HG03439 (cell line): ENCODE measurements at regions not wholly inside any gene's neighbourhood (a gene's known extent, or its start where the extent isn't known, plus 50 kb on each side); places are given as distances from the start of the nearest gene placed in this dataset.

Experiments
- ATAC-seq: cut with Tn5 transposase; IDR thresholded peaks from one replicate; pipeline ENCODE4 v1.9.1; 2021; ENCODE audit warnings: mild to moderate bottlenecking, moderate library complexity; ENCODE audit not compliant: unreplicated experiment

DNA sequence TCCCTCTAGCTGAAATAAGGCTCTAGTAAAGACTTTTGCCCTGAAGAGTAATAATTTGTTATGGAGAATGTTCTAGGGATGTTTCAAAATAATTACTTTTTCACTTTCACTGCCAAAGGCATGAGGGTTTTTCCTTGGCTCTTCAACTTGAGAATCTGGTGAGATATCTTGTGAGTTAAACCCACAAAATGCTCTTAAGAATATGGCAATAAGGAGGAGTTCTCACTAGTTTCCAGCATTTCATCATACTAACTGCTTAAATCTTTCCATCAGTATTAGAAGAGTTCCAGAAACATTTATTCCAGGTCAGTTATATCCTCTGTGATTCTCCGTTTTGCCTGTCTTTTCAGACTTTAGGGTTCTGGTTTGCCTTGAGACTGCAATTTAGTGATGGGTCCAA lies 785.6 kb upstream of the GJE1 start:
- no peak for ATAC-seq

DNA sequence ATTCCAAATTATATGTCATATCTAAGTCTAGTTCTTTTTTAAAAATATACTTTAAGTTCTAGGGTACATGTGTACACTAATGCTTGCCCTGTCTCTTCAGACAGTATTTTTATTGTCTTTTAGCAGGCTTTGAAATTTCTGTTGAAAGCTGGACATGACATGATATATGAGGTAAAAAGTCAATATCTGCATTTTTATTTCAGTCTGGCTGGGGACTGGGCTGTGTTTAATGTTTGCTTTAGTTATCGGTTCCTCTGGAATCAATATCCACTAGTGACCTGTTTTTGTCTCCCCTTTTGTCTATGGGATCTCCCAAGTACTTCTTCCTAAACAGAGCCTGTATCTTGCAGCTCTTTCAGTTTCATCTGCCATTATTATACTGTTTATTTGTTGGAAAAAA lies 786.2 kb upstream of the GJE1 start:
- no peak for ATAC-seq

DNA sequence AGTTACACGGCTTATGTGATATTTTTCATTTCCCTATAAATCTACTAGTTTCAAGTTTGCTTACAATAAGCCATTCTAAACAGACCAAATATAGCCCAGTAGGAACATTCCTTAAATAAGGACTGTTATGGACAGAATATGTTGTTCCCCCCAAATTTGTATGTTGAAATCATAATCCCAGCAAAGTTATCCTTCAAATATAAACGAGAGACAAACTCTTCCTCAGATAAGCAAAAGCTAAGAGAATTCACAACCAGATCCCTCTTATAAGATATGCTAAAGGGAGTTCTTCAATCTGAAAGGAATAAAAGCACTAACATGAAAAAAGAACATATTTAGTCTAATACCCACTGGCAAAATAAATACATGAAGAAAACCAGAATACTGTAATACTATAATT lies 795.5 kb upstream of the GJE1 start:
- no peak for ATAC-seq

DNA sequence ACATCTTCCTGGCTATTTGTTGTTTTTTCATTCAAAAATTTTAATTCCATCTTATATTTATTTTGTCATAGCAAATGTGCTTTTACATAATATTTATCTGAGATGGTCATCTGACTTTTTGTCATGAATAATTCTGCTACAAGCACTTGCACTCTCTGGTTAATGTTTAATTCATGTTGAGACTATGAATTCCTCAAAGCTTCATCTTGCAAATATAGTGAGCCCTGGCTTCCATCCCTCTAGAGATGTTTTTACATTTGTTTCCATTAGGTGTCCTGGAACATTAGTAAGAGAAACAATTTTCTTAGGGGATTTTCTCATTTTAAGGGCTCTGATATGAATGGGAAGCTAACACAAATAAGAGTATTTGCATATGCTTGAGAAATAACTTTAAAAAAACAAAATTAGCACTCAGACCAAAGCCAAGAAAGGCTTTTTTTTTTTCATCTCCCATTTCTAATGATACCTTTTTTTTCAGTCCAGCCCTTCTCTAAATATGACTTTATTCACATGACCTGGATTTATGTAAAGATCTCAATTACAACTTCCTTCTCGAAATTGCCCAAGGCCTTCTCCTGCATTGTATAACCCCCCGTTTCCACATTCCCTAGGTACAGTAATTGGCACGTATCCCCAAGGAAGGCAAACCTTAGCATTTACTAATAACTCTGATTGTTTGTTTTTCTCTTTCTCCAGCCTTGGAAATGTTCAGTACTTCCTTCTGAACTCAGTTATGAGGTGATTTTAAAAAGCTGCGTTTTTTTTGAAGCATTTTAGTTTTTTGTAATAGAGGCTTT lies 797.0 kb upstream of the GJE1 start:
- no peak for ATAC-seq

DNA sequence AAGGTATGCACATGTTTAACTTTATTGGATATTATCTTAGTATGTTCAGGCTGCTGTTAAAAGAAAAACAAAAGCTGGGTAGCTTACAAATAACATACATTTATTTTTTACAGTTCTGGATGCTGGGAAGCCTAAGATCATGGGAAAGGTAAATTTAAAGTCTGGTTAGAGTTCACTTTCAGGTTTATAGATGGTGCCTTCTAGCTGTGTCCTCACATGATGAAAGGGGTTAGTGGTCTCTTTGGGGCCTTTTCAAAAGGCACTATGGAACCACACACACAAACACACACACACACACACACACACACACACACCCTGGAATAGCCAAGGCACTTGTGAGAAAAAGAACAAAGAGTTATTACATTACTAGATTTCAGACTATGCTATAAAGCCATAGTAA lies 805.8 kb upstream of the GJE1 start:
- ATAC-seq, result no peak

DNA sequence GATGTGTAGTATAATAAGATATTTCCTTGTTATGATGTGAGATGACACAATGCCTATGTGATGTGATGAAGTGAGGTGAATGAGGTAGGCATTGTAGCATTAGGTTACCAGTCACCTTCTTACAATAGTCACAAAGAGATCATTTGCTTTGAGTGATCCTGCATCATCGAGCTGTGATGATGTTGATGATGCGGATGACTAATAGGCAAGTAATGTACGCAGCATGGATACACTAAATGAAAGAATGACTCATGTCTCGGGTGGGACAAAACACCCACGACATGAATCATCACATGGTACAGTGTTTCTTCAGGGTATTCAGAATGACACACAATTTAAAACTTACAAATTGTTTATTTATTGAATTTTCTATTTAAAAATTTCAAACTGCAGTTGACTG lies 806.3 kb upstream of the GJE1 start:
- peak; percentile 88 for ATAC-seq

DNA sequence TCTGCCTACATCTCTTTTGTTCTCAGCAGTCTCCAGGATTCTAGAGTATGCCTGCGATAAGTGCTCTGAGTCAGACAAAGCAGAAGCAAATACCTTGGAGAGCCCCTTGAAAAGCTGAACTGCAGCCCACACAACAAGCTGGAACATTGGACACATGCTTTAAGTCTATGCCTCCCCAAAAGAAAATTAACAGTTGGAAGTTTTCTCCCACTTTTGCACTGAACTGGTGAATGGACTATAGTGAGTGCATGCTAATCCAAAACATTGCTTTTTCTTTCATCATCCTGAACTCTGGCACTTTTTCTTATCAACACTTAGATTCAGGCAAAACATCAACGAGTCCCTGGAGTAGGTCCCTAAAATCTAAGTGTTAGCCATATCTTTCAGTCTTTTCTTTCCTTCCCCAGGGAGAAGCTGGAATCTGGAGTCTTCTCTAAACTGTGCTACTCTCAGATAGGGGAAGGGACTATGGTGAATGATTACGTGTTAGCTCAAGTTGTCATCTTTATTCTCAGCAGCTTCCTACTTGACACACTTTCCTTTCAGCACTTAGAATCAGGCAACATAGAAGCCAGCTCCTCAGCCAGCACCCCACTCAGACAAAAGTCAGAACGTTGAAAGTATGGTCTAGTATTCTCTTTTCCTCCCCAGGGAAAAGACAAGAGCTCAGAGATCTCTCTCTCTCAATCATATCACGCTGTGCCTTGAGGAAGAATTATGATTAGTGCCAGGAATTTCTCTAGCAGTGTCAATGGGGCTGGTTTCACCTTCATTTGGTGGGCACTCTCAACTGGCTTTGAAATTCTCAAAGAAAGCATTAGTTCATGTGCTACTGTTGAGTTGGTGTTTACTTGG lies 811.0 kb upstream of the GJE1 start:
- ATAC-seq, result no peak

DNA sequence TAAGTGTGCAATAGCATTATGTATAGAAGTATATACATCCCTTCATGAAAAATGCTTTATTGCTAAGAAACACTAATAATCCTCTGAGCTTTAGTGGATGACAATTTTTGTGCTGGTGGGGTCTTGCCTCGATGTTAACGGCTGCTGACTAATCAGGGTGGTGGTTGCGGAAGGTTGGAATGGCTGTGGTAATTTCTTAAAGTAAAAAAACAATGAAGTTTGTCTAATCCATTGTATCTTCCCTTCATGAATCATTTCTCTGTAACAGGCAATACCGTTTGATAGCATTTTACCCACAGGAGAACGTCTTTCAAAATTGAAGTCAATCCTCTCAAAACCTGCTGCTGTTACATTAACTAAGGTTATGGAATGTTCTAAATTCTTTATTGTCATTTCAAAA lies 816.5 kb upstream of the GJE1 start:
- ATAC-seq, result no peak

DNA sequence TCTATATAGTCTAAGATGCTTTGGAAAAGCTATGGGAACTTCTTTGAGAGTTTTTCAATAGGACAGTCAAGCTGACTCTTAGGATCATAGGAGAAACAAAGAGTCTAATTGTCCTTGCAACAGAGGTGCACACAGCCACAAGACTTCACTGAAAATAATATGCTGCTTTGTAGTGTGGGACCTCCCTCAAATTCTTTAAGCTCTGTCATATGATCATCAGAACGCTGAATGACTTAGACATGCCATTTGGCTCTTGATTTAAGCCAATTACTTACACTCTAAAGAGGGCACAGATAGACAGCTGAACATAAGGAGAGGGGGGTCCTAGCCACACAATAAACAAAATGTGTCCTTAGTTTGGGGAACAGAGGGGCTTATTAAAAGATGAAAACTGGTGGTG lies 818.7 kb upstream of the GJE1 start:
- ATAC-seq, result no peak

DNA sequence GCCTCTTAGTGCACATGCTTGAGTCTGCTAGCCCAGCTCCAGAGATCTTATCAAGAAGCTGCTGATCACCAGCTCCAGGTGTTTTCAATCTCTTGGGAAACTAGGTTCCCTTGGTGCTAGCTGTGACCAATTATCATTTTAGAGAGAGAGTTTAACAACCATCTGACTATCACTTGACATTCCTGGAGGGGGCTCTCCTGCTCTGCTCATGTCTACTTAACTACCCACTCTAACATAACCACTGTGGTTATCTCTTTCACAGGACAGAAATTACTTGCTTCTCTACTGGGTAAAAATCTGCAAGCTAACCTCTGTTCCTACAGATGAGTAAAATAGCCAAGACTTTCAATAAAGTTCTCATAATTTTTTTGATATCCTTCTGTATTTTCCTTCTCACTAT lies 823.4 kb upstream of the GJE1 start:
- no peak for ATAC-seq

DNA sequence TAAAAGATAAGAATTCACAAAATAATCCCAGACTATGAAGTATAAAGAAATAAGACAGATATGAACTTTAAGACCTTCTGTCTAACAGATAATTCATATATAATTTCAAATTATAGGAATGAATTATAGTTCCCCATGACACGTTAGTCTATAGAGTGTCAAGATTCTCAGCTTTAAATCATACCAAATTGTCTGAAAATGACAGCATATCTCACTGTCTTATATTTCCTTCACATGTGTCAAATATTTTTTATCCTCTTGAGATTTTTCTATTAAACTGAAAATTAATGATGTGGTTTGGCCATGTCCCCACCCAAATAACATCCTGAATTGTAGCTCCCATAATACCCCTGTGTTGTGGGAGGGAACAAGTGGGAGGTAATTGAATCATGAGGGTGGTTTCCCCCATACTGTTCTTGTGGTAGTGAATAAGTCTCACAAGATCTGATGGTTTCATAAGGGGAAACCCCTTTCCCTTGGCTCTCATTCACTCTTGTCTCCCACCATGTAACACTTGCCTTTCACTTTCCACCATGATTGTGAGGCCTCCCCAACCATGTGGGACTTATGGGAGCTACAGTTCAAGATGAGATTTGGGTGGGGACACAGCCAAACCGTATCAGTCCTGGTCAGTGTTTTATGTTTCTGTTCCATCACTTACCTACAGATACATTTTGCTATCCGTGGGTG lies 825.3 kb upstream of the GJE1 start:
- no peak for ATAC-seq

DNA sequence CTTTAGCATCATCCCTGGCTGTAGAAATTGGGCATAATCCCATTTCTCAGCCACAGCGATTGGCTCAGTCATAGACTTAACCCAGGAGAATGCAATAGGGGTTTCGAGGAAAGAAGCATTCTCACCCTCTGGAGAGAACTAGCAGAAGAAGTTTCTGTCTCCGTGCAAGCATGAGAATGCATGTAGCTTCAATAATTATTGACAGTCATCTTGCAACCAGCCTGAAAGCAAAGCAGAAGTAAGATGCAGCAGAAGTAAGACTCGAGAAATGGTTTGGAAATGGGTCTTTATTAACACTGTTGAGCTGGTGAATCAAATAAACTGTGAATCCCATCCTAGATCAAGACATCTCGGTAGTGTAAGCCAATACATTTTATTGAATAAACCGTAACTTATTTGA lies 828.8 kb upstream of the GJE1 start:
- no peak for ATAC-seq

DNA sequence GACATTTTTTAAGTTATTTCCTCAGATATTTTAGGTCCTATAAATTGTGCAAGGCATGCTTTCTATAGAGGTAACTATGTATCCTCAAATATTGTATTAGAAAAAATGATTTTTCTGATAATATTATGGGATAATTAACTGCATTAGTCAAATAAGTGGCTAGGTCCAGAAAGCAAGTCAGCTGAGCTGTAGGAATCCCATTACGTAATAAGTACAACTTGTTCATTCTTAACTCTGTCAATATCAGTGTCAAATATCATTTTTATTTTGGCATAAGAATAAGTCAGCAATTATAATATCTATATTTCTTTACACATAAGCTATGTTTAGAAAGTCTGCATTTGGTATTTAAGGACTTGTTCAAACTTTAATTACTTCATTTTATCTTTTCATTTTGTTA lies 830.9 kb upstream of the GJE1 start:
- ATAC-seq, result no peak

DNA sequence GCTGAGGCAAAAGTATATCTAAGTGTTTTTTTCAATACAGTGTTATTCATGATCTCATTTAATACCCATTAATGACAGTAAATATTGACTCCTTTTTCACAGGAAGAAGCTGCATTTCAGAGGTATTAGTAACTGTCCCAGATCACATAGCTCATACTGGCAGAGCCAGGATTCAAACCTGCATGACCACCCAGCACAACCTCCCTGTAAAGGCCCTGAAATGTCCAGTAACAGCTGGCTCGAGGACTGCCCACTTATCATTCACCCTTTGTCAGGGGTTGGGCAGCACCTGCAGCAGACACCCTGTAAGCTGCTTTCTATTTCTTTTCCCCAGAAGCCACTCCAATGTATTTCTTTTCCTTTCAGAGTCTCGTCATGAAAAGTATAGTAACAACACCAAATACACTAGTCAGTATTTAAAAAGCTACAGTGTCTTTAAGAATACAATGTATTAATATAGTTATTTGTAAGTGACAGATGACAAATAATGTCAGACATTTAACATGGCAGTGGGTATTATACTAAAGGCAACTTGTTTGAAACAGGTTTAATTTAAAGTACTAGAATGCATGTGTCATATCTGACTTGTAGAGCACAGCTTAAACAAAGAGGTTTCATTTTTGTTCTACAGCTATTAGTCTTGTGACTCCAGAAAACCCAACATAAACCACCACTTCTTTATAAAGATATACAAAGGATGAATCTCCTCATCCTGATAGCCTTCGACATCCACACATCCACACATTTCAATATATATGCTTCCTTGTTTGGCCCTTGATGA lies 841.6 kb upstream of the GJE1 start:
- no peak for ATAC-seq

DNA sequence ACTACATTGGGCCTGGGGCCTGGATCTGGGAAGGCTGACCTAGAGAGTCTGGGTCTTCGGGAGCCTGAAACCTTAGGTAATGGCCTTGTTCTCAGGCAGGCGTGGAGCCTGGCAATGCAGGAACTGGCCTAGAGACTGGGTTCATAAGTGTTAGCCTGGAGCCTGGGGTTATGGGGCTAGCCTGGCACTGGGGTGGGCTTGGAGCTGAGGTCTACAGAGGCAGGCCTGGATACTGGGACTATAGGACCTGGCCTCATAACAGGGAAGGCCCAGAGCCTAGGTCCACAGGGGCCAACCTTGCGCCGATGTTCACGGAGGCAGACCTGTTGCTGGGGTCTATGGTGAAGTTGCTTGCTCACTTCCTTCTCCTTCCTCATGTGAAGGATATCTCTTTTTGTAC lies 843.8 kb upstream of the GJE1 start:
- no peak for ATAC-seq

DNA sequence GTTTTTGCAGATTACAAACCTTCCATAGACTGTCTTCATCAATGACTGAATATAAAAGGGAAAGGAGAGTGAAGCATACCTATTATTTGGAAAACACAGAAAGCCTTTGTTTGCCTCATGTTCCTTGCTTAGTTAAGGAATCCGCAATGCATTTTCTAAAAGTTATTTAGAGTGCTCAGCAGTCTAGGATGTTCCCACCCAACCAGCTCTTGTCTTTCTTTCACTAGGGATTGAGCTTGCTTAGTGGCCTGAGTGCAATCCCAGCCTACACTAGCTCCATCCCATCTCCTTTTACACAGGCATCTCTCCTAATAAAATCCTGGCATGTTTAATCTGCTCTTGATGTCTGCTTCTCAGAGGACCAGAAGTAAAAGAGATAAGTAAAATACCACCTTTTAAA lies 850.5 kb upstream of the GJE1 start:
- no peak for ATAC-seq

DNA sequence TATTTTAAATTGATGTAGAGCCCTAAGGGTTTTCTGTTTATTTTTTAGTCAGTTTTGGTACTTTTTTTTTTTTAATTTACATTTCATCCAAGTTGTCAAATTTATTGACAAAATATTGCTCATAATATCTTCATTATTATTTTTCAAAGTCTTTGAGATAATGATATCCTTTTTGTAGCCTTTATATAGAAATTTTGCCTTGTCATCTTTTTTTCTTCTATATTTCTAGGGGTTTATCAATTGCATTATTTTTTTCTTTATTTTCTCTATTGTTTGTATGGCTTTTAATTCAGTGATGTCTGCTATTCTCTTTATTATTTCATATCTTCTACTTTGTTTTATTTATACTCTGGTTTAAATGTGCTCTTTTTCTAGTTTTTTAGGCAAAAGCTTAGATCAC lies 863.0 kb upstream of the GJE1 start:
- no peak for ATAC-seq

DNA sequence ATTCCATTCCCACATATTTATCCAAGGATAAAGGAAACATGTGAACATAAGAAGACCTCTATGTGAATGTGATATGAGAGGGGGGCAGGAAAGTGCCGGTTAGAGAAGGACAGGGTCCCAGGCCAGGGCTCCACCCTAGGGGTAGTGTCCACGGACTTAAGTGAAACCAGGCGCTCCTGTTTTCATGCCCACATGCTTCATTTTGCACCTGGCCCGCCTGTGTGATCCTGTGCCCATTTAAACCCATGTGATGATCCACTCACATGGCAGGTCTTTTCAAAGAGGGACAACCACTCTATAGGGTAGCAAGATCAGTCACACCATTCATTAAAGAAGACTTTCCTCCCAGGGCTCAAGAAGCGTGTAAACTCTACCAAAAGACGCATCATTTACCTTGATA lies 865.3 kb upstream of the GJE1 start:
- no peak for ATAC-seq

DNA sequence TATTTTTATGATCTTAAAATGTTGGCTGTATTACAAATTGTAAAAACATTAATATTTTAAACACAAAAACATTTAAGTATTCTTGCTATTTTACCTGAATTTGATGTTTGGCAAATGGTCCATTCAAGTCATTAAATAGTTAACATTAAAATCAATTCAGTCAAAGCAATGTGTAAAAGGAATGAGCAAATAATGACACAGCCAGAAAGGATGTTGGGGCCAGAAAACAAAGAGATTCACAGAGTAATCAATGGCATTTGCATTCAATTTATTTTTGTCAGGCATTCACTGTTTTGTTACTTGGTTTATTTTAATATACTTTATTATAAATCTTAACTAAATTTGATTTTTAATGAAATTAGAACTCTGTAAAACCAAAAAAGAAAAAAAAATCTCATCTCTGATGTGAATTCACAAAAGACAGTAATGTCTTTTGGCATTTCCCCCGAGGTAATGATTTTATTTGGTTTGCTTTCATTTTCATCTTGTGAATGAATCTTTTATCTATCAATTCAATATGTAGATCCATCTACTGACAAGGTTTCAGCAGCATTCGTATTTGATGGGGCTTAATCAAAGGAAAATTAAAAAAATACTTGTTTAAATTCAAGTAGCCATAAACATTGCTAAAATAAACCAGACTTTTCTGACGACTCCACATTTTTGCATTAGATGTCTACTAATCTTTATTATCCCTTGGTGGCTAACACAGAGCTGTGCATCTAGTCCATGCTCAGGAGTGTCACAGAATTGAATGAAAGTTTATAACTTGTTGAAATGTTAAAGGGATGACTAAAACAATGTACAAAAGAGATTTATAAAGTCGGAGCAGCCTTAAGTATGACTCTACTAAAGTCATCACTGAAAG lies 866.7 kb upstream of the GJE1 start:
- no peak for ATAC-seq

DNA sequence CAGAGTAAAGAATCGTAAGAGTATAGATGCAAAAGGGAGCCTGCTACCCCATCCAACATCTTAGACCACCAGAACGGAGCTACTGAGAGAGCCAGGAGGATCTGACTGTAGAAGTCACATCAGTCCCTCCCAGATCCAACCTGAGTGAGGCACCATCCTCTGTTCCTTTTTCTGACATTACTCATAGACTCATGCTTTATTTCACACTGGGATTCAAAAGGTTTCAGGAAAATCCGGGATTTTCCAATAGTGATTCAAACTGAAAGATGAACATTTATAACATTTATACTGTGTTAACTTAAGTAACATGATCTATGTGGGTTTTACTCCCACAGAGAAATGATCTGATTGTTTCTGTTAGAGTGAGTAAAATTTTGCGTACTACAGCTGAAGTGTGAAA lies 868.6 kb upstream of the GJE1 start:
- no peak for ATAC-seq
